IMR-90 (cell line): ENCODE measurements at regions not wholly inside any gene's neighbourhood (a gene's known extent, or its start where the extent isn't known, plus 50 kb on each side); places are given as distances from the start of the nearest gene placed in this dataset.

Experiments used
- CEBPB ChIP-seq: IDR thresholded peaks from 2 replicates; pipeline ENCODE4 v1.6.1; 2012; ENCODE audit warnings: low read depth, low read length, improper control_type of control experiment
- CTCF ChIP-seq: conservative IDR thresholded peaks from 2 replicates; pipeline ENCODE4 v1.5.1; 2012; ENCODE audit warnings: mild to moderate bottlenecking, low read depth, low read length, improper control_type of control experiment
- ELK1 ChIP-seq: fragments of 150-350 bp; IDR thresholded peaks from 2 replicates; pipeline ENCODE4 v1.6.1; 2016; ENCODE audit warnings: low read depth, mild to moderate bottlenecking, low read length, moderate library complexity, borderline replicate concordance
- FOS ChIP-seq: fragments of 150-350 bp; IDR thresholded peaks from 2 replicates; pipeline ENCODE4 v1.6.1; 2016; ENCODE audit warnings: low read depth, low read length
- MAFK ChIP-seq: IDR thresholded peaks from 2 replicates; pipeline ENCODE4 v1.6.1; 2012; ENCODE audit warnings: low read depth, low read length, improper control_type of control experiment
- MXI1 ChIP-seq: IDR thresholded peaks from 2 replicates; pipeline ENCODE4 v1.6.1; 2012; ENCODE audit warnings: low read depth, mild to moderate bottlenecking, low read length, moderate library complexity, borderline replicate concordance
- NFE2L2 ChIP-seq: fragments of 150-350 bp; IDR thresholded peaks from 2 replicates; pipeline ENCODE4 v1.6.1; 2016; ENCODE audit warnings: low read depth, mild to moderate bottlenecking, low read length
- POLR2A ChIP-seq: IDR thresholded peaks from 2 replicates; pipeline ENCODE4 v1.6.1; 2012; ENCODE audit warnings: mild to moderate bottlenecking, low read depth, low read length
- RAD21 ChIP-seq: IDR thresholded peaks from 2 replicates; pipeline ENCODE4 v1.6.1; 2012; ENCODE audit warnings: low read length, improper control_type of control experiment
- RCOR1 ChIP-seq: IDR thresholded peaks from 2 replicates; pipeline ENCODE4 v1.6.1; 2012; ENCODE audit warnings: mild to moderate bottlenecking, low read length, improper control_type of control experiment; ENCODE audit not compliant: insufficient replicate concordance
- RFX5 ChIP-seq: IDR thresholded peaks from 2 replicates; pipeline ENCODE4 v1.8.0; 2012; ENCODE audit warnings: low read depth, mild to moderate bottlenecking, low read length, moderate library complexity
- SMC3 ChIP-seq: fragments of 150-350 bp; IDR thresholded peaks from 2 replicates; pipeline ENCODE4 v1.6.1; 2016; ENCODE audit warnings: low read depth, mild to moderate bottlenecking, antibody characterized with exemption, low read length, moderate library complexity
- USF2 ChIP-seq: fragments of 150-350 bp; IDR thresholded peaks from 2 replicates; pipeline ENCODE4 v1.6.1; 2017; ENCODE audit warnings: mild to moderate bottlenecking, antibody characterized with exemption, low read length, low read depth

DNA sequence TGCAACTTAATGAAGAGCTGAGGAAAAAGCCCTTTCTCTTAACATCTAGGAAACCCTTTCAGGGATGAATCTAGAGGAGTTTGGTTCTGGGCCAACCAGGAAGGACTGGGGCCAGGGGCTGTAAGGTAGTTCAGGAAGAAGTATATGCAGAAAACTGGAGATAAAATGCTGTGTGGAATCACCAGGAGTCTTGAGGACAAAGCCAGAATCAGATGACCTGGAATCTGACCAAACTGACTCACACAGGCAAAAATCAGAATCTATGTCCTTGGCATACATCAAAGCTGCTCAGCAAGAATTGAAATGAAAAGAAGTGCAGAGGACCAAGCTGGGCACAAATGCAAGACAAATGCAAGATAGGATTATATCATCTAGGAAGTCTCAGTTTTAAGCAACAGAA is 59.4 kb upstream of the ATP2C1 start:
- no peak for TF ChIP-seq ELK1
- no peak for TF ChIP-seq SMC3
- no peak for TF ChIP-seq CTCF
- TF ChIP-seq POLR2A: no peak
- TF ChIP-seq RFX5: no peak
- no peak for TF ChIP-seq RAD21
- TF ChIP-seq USF2: no peak
- TF ChIP-seq MXI1: no peak
- no peak for TF ChIP-seq FOS
- no peak for TF ChIP-seq CEBPB
- TF ChIP-seq MAFK: no peak
- no peak for TF ChIP-seq RCOR1
- no peak for TF ChIP-seq NFE2L2
